ENCODE measurements at regions not wholly inside any gene's neighbourhood (a gene's known extent, or its start where the extent isn't known, plus 50 kb on each side); places are given as distances from the start of the nearest gene placed in this dataset.

DNA sequence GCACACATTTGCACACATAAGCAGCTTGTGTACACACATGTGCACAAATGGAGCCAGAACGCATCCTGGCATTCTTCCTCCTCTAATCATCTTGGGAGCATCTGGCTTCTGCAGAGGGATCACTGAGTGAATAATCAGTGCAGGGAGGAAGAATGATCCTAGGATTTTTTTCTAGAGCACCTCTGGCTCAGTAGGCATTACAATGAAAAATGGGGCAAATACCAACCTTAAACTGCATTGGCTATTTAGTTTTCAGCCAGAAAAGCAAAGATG is 205.7 kb upstream of the TCF21 start:
- no peak for DNase-seq (ENCODE audit: low read depth)
- TF ChIP-seq, protein P1, sequence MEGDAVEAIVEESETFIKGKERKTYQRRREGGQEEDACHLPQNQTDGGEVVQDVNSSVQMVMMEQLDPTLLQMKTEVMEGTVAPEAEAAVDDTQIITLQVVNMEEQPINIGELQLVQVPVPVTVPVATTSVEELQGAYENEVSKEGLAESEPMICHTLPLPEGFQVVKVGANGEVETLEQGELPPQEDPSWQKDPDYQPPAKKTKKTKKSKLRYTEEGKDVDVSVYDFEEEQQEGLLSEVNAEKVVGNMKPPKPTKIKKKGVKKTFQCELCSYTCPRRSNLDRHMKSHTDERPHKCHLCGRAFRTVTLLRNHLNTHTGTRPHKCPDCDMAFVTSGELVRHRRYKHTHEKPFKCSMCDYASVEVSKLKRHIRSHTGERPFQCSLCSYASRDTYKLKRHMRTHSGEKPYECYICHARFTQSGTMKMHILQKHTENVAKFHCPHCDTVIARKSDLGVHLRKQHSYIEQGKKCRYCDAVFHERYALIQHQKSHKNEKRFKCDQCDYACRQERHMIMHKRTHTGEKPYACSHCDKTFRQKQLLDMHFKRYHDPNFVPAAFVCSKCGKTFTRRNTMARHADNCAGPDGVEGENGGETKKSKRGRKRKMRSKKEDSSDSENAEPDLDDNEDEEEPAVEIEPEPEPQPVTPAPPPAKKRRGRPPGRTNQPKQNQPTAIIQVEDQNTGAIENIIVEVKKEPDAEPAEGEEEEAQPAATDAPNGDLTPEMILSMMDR (IDR thresholded peaks at IDR 0.05; ENCODE audit: low read depth, low read length, missing control alignments) = no peak
- no peak overlapping the region for H3K4me3 ChIP-seq (ENCODE audit: low read depth, low read length)

DNA sequence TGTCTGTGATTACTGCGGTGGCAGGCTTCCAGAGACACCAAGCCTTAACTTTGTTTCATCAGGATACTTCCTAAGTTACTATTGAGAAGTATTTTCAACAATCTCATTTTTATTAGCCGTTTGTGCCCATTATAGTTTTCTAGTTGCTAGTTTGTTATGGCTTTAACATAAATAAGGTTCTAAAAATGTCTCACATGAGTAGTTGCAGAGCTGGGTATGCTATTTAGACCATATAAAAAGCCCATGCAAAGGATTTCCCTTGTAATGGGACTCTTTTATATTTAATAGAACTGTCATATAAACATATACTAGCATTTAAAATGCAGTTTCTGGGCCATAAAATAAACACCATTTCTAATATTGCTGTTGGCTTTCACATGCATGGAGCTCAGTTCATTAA is 205.3 kb upstream of the TCF21 start:
- no peak overlapping the region for H3K4me3 ChIP-seq (ENCODE audit: low read depth, low read length)
- TF ChIP-seq, protein P1 (IDR thresholded peaks at IDR 0.05; ENCODE audit: low read depth, low read length, missing control alignments) = no peak
- no peak for DNase-seq (ENCODE audit: low read depth)

DNA sequence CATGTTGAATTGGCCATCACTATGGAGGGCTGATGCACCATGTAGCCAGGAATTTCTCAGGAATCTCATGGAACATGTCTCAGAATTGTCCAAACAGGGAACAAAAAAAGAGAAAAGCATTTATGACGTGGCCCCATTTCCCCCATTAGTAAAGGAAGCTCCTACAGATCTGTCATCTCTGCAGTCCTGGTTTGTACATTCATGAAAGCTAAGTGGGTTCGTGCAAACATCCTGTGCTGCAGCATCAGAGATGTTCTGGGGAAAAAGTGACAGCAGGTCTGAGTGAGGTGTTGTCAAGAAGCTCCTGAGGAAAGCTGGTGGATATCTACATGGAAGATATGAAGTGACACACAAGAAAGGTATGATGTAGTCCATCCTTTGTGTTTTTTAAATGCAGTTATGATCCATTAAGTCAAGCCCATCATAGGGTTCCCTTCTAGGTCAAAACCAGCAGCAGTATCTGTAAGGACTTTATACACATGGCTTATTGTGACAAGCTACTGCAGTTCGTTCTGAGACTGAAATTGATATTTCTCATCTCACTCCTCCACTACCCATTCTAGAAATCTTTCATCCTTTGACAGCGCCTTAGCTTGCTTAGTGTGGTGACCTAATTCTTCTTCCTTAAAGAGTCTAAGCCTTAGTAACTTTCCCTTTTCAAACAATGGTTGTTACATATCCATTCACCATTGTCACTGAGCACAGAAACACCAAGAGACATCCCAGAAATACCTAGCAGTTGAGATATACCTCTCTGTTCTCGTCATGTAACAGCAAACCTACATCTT is 200.0 kb upstream of the TCF21 start:
- no peak for DNase-seq (ENCODE audit: low read depth)
- TF ChIP-seq, protein P1 (IDR thresholded peaks at IDR 0.05; ENCODE audit: low read depth, low read length, missing control alignments) = no peak
- no peak overlapping the region for H3K4me3 ChIP-seq (ENCODE audit: low read depth, low read length)

DNA sequence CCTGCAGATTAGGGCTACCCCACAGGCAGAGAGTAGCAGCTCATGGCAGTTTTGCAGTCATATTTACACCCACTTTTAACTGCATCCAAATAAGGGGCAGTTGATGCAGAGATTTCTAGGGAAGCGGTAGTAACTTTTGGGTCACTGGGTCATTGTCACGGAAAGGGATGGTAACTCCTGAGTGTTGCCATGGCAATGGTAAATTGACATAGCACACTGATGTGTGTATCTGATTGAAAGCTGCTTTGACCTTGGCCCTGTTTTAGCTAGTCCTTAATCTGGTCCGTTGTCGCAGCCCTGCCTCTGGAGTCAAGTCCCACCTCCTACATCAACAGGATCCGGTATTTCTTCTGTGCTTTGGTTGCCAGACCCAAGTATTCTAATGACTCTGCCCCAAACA is 199.1 kb upstream of the TCF21 start:
- H3K4me3 ChIP-seq (ENCODE audit: low read depth, low read length) = no peak overlapping the region
- DNase-seq (ENCODE audit: low read depth) = no peak
- TF ChIP-seq, protein P1 (IDR thresholded peaks at IDR 0.05; ENCODE audit: low read depth, low read length, missing control alignments) = no peak

DNA sequence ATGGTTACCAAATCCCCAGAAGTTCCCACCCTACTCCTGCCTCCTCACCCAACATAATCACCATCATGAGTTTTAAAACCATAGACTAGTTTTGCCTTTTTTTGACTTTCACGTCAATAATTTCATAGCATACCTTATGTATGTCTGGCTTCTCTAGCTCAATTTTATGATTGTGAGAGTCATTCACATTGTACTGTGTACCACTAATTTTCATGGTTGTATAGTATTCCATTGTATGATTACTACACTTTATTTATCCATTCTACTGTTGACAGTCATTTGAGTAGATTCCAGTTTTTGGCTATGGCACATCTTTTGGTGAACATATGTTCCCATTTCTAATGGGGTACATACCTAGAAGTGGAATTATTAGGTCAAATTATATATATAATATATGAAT is 195.3 kb upstream of the TCF21 start:
- TF ChIP-seq, protein P1 (IDR thresholded peaks at IDR 0.05; ENCODE audit: low read depth, low read length, missing control alignments) = no peak
- DNase-seq (ENCODE audit: low read depth) = no peak
- no peak overlapping the region for H3K4me3 ChIP-seq (ENCODE audit: low read depth, low read length)

DNA sequence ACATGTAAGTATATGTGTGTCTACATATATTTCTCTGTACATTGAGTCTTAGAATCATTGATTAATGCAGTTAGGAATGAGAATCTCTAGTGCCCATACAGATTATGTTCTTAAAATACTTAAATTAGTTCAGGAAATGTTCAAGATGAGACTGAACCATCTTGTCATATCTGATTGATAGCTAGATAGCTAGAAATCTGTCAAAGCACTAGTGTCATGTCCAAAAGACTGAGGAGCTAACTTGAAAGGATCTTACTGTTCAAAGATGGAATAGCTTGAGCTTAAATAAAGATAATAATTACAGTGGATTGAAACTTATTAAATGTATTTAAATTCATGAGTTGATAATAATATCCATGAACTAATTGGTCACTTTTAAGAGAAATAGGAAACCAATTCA is 191.7 kb upstream of the TCF21 start:
- no peak overlapping the region for H3K4me3 ChIP-seq (ENCODE audit: low read depth, low read length)
- TF ChIP-seq, protein P1 (IDR thresholded peaks at IDR 0.05; ENCODE audit: low read depth, low read length, missing control alignments) = no peak
- no peak for DNase-seq (ENCODE audit: low read depth)

DNA sequence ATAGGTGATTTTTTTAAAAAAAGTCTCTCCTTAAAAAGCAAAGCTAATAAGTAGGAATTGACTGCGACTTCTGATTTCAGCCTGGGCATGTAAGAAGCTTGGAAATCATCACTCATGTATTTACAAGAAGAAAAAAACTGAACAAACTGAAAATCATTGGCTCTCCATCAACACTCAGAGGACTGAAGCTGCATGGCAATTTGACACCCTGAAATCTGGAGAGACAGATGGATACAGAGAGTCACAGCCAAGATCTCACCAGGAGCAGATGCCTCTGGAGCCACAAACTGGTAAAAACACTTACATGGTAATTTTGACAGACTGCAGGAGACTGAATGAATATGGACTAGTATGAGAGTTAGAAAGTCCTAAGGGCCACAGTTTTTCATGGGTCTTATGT is 191.2 kb upstream of the TCF21 start:
- no peak for DNase-seq (ENCODE audit: low read depth)
- TF ChIP-seq, protein P1 (IDR thresholded peaks at IDR 0.05; ENCODE audit: low read depth, low read length, missing control alignments) = no peak

More for the DNA sequence above, 191.2 kb upstream of the TCF21 start:
- H3K4me3 ChIP-seq (ENCODE audit: low read depth, low read length) = no peak overlapping the region

Data from GM12864 (cell line).